NCI-H748 (cell line): ENCODE measurements at regions not wholly inside any gene's neighbourhood (a gene's known extent, or its start where the extent isn't known, plus 50 kb on each side); places are given as distances from the start of the nearest gene placed in this dataset.

Experiments
- DNase-seq: peaks from one replicate; lab custom pipeline; 2025; ENCODE audit not compliant: unreplicated experiment; lab: John Stamatoyannopoulos, UW

DNA sequence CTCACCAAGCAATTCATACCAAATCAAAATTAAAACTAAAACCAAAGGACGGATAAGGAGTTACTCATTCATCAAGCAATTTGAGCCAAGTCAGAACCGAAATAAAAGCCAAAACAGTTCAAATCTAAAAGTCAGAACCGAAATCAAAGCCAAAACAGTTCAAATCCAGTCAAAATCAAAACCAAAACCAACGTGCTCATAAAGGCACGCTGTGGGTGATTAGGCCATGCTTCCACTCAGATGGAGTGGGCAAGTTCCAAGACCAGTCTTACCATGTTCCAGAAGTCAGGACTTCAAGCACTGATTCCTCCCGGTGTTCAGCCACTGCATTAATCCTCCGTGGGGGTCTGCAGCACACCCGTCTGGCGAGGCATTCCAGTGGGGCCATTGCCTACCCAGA is 409.3 kb downstream of the TGFB2 start:
- no peak for DNase-seq

DNA sequence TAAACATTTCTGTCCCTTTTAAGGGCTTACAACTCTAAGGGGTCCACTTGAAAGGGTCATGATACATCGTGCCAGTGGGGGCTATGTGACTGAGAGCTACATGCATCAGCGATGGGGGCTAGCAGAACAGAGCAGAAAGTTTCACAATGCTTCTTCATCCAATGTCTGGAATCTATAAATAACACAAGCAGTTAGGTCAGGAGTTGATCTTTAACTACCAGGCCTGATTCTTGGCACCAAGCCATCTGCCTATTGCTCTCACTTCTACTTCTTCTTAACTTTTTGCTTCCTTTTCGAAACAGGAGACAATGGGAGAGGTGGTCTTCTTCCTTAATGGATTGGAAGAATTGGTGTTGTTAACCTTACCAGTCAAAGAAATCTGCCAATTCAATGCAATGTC is 410.0 kb downstream of the TGFB2 start:
- DNase-seq: no peak

DNA sequence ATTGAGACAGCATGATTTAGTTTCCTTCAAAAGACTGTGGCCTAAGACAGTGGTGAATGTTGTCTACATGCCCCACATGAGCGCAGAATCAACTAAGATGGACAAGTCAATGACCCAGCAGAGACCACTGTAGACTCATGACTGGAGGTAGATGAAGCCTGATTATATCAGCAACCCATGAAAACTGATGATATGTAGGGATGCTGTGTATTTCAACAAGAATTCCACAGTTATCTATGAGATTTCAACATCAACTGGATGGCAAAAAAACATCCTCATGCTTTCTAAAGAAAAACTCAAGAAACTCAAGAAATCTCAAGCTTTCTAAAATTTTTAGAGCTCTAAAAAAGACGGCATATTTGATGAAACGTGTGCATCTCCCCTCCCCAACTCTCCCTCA is 413.9 kb upstream of the LYPLAL1 start:
- no peak for DNase-seq

DNA sequence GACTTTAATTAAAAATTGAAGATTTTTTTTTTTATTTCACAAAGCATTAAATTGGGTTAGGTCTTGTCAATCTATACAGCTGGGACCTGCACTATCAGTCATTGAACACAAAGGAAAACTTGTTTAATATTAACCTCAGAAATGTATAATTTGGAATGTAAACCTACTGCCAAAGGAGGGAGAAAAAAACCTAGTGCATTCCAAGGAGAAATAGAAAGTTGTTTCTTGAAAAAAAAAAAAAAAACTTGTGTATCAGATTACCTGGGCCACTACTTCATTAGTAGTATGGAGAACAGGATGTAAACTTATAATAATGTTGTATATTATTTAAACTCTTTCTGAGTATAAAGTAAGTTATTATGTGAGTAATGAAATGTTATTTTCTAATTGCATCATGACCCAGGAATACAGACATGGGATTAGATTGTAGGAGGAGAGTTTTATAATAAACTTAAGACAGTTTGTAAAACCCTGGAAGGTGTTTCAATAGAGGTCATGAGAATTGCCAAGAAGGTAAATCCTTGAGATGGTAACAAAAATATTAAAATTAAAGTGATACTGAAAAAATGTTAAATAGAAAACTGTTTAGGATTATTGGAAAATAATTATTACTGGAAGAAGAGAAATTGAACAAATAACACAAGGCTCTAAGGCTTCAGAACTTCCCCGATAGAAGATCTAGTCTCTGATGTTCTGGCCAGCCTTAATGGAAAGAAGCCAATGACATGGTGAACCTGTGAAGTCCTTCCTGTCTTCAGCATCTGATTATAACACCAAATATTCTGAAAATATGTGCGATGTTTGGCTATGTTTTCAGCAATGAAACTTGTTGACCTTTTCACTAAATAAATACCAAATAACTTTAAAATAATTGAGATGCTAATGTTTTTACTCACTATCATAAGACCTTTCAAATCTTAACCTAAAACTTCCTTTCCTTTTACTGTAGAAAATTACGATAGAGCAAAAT is 412.8 kb upstream of the LYPLAL1 start:
- no peak for DNase-seq

DNA sequence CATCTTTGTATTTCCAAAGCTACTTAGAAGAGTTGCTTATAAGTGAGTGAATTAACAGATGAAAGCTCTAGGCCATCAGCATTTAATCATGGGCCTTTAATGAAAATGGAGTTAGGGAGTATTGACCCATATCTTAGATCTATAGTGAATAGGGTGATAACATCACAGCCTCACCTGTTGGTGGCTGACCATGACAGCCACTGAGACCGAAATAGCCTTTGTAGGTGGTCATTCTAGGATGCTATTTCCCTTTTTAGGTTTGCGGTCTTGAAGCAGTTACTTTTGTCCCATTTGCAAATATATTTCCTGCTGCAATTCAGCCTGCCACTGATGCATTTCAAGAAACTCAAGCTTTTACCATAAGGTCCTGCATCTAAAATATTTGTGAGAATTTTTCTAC is 410.1 kb upstream of the LYPLAL1 start:
- DNase-seq: no peak

DNA sequence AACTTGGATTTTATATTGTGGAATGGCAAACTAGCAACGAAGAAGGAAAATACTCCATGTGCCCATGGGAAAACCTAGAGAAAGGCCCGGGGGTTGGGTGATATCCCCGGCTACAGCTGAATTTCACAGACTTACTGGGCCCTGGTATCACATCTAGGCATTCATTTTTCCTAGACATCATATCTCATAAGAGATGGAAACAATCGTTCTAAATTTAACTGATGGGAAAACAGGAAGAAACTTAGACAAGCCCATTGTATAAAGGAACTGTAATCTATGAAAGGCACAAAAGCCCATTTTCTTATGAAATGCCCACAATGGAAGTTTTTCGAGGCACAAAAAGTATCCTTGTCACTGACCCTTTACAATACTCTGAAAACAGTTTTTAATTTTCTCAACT is 407.9 kb upstream of the LYPLAL1 start:
- DNase-seq: no peak

DNA sequence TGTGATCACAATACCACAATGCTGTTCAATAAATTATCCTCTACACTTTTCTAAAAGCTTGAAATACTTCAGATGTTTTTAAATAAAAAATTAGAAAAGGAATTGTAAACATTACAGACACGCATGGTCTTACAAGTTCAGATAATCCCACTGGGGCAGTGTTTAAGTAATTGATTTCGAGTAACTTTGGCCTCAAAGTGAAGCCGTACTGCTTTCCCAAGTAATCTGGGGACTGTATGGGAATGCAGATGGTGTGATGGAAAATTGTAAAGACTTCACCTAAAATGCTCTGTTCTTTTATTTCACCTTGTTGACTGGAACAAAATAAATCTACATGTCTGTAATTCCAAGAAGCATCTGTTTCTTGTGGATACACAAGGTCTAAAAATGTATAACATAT is 401.7 kb upstream of the LYPLAL1 start:
- DNase-seq: no peak

DNA sequence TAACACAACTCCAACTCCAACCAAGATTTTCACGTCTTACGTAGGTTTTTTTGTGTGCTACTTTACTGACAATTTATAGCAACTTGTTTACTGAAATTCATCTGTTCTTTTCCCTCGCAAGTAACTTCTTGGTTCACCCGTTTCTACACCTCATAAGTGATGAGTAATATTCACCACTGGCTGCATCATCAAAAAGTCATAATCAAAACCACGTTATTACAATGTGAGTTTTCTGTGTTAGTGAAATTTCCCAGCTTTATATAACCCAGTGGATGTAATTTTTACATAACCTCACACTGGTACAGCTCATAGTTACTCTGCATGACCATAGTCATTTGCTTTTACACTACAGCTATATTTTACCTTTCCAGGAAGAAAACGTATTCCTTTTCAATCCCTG is 401.1 kb upstream of the LYPLAL1 start:
- no peak for DNase-seq

DNA sequence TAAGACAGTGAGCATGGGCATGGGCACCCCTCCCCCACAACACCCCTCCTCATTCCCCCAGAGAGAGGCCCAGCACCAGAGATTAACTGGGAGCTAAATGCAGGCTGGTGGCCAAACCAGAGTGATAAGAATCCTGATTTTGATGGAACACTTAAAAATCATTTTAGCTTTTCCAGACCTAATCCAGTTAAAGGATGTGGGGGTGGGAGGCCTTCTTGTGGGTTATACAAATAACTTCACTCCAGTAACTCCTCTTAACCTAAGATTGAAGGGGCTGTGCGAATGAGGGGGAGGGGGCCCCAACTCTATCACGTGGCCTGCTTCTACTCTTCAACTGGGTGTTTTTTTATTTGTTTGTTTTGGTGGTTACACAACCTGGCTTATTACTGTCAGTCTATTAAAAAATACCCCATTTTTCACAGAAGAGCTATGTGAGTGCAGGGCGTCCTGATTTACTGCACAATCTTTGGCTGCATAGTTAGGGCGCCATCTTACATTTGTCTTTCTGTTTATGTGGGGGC is 398.1 kb upstream of the LYPLAL1 start:
- no peak for DNase-seq

DNA sequence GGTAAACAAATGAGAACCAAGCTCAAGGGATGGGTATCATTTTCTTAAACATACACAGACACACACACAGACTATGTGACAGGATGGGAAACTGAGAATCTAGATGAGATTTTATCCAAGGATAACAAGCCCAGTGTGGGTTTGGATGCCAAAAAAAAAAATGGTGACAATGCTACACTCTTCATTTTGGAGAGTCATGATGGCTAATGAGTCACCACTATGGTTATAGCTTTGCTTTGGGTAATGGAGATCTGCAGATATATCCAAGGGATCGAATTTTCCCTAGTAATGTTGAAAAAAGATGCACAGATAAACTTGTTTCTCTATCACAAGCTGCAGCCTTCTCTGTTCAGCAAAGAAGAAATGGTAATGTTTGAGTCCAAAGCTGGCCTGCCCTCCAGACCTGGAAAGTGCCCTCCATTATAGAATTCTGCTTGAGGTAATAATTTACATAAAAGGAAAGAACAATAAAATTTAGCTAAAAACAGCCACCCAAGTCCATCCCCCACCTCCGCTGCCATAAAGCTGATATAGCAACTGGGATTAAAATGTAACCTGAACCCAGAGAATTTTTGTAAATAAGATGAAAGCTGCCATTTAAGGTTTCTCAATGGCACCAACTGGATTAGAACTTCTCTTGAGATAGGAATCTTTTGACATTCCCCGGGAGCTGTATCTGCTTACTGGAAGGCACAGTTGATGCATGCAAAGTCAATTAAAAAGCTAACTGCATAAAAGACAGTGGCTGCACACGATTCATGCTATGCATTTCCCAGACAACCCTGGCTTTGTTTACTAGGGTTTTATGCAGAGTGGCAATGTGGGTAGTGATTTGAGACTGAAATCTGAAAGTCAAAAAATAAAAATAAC is 395.2 kb upstream of the LYPLAL1 start:
- no peak for DNase-seq

DNA sequence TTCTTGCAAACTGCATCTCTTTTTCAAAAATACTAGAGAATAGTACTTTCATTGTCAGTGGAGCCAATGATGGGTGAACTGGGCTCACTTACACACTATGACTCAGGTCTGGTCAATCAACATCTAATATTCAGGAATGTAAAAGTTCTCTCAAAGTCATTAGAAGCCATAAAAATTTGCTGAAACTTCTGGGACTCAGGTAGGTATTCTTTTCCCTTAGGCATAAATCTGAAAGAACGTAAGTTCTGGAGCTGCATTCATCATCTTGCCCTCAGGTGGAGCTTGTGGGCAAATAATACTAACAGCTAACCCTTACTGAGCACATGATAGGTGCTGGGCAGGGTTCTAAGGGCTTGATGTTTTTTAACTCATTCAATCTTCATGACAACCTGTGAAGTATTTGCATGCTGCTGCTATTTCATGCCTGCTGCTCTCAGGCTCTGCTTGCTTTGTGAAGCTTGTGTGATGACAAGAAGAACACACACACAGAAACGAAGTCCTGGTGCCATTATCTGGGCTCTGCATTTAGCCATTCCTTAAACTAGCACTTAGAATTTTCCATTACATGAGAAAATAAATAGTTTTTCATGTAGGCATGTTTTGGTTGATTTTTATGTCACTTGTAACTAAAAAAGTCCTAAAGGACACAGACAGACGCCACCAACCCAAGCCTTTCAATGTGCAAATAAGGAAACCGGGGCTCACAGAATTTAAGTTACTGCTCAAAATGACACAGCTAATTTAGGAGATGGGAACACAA is 394.2 kb upstream of the LYPLAL1 start:
- DNase-seq: no peak

DNA sequence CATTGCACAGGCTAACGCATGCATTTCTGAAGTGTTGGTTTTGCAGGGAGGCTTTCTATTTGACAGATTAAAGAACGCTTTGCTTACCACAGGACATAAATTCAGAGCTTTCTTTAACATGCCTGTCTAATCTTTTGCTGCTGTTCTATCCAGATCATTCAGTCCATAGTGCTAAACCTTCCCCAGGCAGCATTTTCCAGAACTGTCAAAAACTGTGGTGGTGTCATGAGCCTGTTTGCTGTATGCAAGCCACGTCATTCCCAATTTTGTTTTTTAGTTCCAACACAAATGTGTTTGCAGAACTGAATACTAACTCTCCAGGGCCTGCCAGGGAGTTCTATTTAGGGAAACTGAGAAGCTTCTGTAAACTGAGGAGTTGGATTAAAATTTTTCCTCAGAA is 390.5 kb upstream of the LYPLAL1 start:
- no peak for DNase-seq

DNA sequence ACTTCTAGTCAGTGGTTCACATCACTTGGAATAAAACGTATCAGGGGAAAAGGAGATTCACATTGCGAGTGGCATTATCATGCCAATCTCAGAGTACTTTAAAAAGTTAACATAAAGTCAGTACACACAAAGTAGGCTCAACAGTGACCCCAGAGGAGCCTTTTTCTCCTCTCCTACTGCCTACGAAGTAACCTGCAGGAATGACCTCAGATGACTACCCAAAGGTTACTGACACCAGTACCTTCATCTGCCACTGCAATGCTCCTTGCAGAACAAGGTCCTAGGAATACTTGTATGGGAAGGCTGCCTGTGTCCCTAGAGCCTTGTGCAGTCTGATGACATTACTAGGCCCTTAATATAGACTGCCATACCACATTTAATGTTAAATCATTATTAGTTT is 389.8 kb upstream of the LYPLAL1 start:
- no peak for DNase-seq

DNA sequence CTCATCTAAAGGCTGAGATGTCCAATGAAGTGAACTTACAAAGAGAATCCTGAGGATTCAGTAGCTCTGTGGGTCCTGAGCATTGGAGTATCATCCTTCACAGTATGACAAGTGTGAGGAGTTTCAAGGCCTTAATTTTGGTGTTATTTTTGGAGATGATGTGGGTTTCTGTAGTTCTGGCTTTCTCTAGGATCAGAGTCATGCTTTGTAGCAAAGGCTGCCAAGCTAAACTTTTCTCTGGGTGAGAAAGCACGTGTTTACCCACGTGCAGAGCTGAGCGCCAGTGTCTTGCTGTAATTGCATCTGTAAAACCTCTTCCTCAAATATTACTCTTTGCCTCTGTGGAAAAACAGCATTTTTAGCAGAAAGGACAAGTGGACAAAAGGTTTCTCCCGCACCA is 387.8 kb upstream of the LYPLAL1 start:
- no peak for DNase-seq

DNA sequence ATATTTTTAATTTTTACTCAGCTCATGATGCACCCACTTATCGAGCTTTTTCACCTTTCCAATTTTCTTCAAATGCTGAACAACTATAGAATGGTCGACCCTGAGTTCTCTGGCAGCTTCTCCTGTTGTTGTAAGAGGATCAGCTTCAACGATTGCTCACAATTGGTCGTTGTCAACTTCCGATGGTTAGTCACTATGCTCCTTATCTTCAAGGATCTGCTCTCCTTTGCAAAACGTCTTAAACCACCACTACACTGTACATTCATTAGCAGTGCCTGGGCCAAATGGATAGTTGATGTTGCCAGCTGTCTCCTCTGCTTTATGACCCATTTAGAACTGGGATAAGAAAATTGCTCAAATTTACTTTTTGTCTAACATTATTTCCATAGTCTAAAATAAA is 385.9 kb upstream of the LYPLAL1 start:
- no peak for DNase-seq

DNA sequence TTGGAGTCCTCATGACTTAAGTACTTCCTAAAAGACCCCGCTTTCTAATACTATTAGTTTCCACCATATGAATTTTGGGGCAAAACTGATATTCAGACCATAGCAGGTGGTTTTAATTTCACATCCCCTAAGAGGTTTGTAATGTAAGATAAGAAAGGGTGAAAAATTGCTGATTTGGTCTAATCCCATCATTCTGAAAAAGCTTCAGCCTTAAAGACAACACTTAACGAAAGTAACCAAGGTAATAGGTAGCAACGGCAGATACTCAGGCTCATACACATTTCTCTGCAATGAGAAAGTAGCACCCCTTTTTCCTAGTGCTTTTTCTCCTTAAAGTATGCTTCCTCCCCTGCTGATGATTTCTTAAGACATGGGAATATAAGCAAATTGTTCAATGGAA is 376.9 kb upstream of the LYPLAL1 start:
- no peak for DNase-seq

DNA sequence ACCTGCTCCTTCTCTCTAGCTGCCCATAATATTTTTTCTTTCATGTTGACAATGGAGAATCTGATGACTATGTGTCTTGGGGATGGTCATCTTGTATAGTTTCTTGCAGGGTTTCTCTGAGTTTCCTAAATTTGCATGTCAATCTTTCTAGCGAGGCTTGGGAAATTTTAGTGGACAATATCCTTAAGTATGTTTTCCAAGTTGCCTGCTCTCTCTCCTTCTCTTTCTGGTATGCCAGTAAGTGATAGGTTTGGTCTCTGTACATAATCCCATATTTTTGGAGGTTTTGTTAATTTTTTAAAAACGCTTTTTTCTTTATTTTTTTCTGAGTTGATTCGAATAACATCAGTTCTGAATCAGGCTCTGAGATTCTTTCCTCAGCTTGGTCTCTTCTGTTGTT is 370.9 kb upstream of the LYPLAL1 start:
- no peak for DNase-seq

DNA sequence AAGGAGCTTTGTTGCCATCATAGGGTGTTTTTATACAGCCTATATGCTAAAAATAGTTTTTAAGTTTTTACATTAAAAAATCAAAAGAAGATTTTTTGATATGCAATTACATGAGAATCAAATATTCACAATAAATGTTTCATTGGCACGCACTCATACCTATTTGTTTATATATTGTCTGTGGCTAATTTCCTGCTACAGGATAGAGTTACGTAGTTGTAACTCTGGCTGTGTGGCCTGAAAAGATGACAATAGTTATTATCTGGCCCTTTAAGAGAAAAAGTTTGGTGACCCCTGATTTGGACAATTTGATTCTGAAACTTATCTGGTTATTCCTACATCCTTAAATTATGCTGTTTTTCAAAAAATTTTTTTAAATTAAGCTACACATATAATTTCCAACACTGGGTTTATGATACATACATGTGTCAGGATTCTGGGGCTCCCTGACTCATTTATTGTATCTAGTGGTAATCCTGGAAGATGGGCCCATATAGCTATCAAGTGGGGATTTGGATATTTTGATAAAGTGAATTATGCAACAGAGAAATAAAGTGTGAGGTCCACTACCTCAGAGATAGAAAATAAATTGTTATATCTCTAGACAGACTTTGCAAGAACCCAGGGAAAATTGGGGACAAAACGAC is 370.2 kb upstream of the LYPLAL1 start:
- DNase-seq: no peak

DNA sequence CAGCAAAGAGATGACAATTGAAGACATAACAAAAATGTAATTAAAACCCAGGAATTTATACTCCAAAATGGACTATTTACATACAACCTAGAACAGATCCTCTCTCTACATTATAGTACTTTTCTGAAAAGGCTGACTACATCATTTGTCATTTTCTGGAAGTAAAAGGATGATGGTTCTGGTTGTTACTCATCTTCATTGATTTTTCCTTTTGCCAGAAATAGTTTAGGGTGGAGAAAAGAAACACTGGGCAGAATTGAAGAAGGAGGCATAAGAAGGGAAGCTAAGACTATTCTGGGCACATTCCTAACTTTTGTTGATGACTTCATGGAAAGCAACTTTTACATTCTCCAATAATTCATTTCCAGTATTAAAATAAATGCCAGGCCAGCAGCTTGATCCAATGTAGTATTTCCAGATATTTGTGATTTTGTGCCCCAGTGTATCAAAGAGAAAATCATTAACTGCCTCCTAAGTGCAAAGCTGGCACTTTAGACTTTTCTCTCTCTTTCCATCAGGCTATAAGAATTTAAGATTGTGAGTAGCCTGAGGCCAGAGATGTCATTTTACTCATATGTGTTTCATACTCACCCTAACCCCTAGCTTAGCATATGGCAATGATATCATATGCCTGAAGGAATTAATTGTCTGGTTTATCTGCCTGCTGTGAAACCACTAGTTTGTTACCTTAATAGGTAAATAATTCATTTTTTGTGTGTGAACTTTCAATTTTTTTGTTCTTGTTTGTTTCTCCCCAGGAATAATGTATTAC is 369.5 kb upstream of the LYPLAL1 start:
- DNase-seq: no peak

DNA sequence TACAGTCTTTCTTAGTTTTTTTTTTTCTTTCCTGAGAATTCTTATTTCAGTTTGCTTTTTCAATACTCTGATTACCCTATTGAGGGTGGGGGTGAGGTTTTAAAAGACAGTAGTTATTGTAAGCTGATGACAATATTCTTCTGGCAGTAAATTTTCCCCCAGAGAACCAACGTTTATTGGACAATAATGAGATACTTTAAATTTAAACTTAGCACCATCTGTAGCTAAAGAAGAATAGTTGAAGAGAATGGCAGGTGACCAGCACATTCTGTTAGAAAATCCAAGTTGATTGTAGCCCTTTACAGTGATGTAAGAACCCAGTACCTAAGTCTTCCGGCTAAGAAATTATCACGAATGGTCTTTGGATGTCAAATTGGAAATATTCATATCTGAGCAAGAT is 364.6 kb upstream of the LYPLAL1 start:
- no peak for DNase-seq
